HTR-8/SVneo (cell line): ENCODE measurements at regions not wholly inside any gene's neighbourhood (a gene's known extent, or its start where the extent isn't known, plus 50 kb on each side); places are given as distances from the start of the nearest gene placed in this dataset.

Source experiments
- DNase-seq: peaks from one replicate; pipeline ENCODE4 v3.0.0; 2011; ENCODE audit warnings: low spot score, mixed read lengths; ENCODE audit not compliant: insufficient read length
- FAIRE-seq: peaks from 2 replicates; lab custom pipeline; 2011; peaks lifted over from hg19 to GRCh38; lab: Jason Lieb, UNC

DNA sequence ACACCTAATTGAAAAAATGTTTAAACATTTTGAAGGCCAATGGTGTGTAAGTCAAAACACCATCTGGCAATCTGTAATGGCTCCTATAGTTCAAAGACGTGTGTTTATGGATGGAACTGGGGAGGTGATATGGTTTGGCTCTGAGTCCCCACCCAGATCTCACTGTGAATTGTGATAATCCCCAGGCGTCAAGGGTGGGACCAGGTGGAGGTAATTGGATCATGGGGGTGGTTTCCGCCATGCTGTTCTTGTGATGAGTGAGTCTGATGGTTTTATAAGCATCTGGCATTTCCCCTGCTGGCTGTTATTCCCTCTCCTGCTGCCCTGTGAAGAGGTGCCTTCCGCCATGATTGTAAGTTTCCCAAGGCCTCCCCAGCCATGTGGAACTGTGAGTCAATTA is 52.2 kb downstream of the ADRA2C start:
- FAIRE-seq, result no peak

DNA sequence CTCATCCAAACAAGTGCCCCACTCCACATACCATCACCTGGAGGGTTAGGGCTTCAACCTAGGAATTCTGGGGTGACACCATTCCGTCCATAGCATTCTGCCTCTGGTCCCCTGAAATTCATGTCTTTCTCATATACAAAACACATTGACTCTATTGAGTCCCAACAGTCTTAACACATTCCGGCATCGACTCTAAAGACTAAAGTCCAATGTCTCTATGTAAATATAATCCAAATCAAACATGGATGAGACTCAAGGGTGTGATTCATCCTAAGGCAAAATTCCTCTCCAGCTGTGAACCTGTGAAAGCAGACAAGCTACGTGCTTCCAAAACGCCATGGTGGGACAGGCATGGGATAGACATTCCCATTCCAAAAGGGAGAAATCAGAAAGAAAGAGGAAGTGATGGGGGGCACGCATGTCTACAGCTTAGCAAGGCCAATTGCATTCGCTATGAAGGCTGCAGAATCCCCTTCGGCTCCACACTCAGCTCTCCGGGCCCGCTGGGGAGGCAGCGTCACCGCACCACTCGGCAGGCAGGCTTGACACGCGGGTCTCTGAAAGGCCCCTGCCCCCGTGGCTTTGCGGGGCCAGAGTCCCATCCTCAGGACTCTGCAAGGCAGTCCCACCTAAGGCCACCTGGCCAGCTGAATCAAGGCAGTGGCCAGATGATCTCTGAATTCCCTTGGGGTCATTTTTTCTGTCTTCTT is 53.2 kb downstream of the ADRA2C start:
- FAIRE-seq (no peak), DNase-seq (no peak)

More for the DNA sequence above, 52.2 kb downstream of the ADRA2C start:
- no peak for DNase-seq

DNA sequence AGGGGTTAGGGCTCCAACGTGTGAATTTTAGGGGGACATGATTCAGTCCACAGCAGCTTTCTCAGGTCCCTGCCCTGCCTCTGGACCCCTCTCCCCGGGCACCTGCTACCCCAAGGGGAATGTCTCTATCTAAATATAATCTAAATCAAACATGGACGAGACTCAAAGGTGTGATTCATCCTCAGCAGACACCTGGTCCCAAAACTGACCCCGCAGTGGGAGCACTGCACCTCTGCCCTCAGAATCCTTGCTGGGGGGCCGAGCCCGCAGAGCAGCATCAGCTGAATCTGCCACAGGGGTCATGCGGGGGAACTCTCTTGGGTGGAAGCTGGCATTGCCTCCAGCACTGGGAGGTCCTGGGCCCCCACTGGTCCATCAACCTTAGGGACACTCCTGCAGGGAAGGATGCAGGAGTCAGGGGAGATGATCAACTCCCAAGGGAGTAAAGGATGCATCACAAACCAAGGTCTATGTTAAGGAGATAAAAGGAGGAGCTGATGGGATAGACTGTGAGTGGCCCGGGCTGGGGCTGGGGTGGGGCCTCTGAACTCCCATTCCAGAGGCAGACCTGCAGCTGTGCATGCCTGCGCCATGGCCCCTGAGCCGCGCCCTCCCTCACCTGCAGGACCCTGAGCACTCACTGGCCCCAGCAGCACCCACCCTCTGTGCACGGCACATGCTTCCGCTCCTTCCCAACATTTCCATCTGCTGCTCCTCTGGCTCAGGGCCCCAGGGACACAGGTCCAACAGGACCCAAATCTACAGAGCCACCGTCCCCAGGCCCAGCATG is 54.0 kb downstream of the ADRA2C start:
- no peak for FAIRE-seq
- DNase-seq, result no peak

DNA sequence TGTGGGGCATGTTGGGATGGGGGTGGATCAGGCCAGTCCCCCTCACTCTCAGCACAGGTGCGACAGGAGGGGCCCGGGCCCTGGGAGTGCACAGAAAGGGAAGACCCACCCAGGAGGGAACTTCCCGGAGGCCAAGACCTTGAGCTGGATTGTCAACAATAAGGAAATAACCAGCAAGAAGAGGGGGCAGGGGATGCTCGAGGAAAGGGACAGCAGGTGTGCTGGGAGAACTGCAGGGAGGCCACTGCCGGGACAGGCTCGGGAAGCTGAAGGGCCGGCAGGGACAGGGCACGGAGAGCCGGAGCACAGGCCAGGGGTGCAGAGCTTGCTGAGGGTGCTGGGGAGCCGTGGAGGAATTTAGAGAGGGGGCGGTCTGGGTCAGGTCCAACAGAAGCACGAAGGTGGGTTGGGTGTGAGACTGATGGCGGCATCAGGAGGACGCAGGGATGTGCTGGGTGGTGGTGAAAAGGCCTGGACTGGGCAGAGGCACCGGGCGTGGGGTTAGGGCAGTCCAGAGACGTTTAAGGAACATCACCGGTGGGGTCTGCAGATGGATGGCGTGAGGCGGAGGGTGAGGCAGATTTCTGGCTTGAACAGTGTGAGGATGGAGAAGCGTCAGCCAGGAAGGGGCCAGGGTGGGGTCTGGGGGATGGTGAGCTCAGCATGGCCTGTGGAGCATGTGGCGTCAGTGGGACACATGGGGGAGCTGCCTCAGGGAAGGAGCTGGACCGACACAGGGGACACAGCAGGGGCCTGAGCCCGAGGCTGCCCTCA is 54.8 kb downstream of the ADRA2C start:
- FAIRE-seq (no peak), DNase-seq (no peak)

DNA sequence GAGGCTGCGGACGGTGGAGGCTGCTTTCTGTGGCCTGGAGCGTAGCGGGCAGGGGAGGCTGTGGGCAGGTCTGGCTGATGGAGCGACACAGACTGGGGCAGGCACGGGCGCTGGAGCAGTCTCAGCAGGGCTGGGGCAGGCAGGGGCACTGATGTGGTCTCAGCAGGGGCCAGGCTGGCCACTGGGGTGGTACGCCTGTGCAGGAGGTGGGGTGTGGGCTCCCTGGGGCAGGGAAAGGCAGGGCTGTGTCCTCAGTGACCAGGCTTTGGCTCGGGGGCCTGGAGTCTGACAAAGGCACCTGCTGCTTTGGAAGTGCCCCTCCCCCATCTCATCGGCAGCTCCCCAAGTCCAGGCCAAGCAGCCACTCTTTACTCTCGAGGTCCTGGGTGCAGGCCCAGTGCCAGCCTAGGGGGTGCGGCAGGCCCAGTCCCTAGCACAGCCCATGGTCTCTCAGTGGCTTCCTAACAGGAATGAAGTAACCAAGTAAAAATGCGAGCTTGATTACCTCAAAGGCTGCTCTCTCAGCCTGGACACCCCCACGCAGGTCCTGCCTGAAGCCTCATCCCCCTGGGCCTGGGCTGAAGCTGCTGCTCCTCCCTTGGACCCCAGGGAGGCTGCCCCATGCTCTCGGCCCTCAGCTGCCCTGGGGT is 55.5 kb downstream of the ADRA2C start:
- FAIRE-seq, result no peak
- no peak for DNase-seq

DNA sequence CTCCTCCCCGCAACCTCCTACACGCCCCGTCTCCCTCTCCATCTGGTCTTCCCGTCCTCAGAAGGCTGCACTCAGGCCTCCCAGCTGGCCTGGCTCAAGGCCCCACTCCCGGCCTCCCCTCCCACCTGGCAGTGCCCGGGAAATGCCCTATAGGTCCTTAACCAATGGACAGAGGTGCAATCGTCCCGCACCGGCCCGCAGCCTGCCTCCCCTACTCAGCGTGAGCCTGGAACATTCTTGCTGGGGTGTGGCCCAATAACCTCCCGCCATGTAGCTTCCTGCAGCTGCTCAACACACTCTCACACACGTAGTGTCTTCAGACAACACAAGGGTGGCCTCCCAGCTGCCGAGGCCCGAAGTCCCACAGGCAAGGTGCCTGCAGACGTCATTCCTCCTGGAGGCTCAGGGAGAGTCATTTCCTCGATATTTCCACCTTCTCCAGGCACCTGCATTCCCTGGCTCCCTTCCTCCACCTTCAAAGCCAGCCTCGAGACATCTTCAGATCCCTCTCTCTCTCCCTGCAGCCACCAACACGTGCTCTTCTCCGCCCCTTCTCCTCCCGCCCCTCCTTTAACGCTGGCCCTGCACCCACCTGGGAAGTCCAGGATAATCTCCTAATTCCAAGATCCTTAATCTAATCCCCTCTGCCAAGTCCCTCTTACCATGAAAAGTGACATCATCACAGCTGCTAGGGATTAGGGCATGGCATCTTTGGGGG is 56.2 kb downstream of the ADRA2C start:
- DNase-seq, result no peak
- no peak for FAIRE-seq

- DNase-seq (no peak), FAIRE-seq (no peak)
These were observed 57.5 kb downstream of the ADRA2C start for GRCh38 chr4:3823496-3824341.

- FAIRE-seq (no peak), DNase-seq (no peak)
These were observed 58.5 kb downstream of the ADRA2C start for GRCh38 chr4:3824521-3825270.

- DNase-seq (no peak), FAIRE-seq (no peak)
These were observed 59.3 kb downstream of the ADRA2C start for GRCh38 chr4:3825530-3825929.

GRCh38 chr4:3826247-3827172 is 60.3 kb downstream of the ADRA2C start:
- FAIRE-seq, result no peak
- no peak for DNase-seq

GRCh38 chr4:3827616-3828492 is 61.7 kb downstream of the ADRA2C start:
- no peak for FAIRE-seq
- DNase-seq, result no peak

DNA sequence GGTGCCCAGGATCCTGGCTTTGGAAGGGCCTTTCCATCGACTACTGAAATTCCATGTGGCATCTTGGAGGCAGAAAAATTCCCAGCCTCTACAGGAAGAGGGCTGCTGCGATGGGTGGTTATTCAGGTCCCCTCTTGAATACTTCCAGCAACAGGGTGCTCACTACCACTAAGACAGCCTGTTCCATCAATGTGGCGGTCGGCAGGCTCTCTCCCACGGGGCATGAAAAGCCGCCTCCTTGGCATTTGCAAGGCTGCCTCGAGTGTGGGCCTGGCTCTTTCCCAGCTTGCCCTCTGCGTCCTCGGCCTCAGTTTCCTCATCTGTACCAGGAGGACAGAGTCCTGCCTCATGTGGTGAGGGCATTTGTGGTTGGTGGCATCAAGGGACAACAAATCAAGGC is 62.4 kb downstream of the ADRA2C start:
- DNase-seq (no peak), FAIRE-seq (no peak)

- DNase-seq (no peak), FAIRE-seq (no peak)
These were observed 63.2 kb downstream of the ADRA2C start for GRCh38 chr4:3829211-3829955.

DNA sequence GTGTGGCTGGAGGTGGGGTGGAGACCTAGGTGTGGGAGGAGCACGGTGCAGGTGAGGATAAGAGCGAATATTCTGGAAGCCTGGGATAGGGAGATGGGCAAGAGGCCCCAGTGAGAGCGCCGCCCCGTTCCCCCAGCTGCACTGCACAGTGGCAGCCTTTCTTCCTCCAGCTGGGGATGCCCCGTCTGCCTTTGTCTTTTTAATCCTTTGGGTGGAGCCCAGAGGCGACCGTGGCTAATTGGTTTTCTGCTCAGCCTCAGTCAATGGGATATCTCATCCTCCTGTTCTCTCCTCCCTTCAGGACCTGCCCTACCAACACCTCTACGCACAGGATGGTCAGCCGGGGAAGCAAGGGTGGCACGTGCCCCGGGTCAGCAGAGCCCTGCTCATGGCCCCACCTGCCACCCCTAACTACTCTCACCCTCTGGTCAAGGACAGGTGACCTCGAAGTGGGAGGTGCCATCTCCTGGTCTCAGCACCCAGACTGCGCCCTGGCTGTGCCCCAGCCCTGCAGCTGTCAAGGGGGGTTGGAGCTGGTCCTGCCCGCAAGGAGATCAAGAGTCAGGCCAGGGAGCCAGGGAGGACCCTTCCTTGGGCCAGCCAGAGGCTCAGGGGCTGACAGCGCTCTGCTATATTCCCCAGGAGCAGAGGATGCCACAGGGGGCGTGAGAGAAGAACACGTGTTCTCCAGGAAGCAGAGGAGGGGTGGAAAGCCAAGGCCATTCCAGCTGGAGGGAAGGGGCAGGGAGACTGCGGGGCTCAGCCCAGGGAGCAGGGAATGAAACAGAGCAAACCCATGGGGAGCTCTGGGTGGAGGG is 64.0 kb downstream of the ADRA2C start:
- FAIRE-seq (no peak), DNase-seq (no peak)
